ENCODE measurements at regions not wholly inside any gene's neighbourhood (a gene's known extent, or its start where the extent isn't known, plus 50 kb on each side); places are given as distances from the start of the nearest gene placed in this dataset.

- no peak for DNase-seq
Measured at GRCh38 chr4:161101881-161102280, 1061.9 kb downstream of the FSTL5 start.

DNA sequence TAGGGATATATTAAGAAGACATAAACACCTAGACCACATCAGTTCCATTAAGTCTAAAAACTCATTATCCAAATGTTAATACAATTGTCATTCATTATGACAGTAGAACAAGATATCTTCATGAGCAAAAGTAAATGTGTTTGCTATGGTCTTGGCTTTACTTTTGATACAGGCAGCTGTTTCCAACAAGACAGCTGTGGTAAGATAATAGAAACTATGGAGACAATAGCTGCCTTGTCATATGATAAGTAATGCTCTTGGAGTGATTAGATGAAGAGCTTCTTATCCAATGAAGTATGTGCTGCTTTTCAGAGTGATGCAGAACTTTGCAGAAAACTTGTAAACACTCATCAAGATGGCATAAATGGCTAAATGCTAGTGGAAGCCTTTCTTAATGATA, 1066.0 kb downstream of the FSTL5 start:
- peak; percentile 14 for DNase-seq

DNA sequence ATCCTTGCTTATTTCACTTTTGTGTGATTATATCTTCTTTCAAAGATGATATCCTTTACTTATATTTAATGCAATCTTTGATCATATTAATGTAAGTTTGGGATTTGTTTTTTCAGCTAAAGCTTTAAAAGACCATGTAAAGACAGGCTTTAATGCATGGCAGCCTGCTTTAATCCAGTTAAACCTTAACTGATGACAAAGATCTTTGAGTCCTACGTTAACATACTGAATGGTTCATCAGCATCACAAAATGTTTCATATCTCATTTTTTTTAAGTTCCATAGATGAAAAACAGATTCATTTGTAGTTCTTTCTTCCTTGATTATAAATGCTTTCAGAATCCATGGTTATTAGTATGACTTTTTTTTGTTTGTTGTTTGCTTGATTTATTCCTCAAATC, 1102.8 kb downstream of the FSTL5 start:
- no peak for DNase-seq

All from NCI-H510A treated with DMSO at 0.1 percent for 48 hours (cell line).